ENCODE measurements at regions not wholly inside any gene's neighbourhood (a gene's known extent, or its start where the extent isn't known, plus 50 kb on each side); places are given as distances from the start of the nearest gene placed in this dataset.
"Not testable (repeated sequence)": the region's sequence is repeated elsewhere in the genome, so short reads cannot be mapped to it uniquely, and the experiment has no call there.

DNA sequence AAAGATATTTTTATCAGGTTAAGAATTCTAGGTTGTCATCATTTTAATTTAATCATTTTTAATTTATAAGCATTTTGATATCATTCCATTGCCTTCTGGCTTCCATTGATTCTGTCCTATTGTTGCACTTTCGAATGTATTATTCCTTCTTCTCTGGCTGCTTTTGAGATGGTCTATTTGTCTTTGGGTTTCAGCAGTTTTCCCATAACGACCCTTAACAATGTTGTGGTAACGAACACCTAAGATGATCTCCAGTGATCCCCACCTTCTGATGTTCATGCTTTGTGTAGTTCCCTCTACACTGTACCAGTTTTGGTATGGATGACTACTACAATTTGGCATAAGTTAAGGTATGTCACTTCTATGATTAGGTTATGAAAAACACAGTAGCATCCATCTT lies 59.9 kb downstream of the MINAR1 start:
- no peak for DNase-seq

DNA sequence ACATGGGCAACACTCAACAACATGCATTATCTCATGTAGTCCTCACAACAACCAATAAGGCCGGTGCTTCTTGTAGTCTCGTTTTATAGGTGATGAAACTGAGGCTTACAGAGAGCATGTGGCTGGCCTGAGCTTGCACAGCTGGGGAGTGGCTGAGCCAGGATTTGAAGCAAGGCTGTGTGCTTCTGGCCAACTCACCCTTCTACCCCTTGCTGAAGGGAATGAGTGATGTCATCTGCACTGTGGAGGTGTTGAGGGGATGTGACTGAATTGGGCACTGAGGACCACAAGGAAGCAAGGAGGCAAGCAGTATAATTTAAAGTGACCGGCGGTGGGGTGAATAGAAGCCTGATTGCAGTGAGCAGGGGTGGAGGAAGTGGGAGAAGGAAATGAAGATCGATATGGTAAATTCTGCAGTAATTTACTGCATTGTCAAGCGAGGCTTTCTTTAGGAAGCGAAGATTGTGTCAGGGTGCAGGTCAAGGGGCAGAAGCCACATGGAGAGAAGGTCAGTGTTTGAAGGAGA lies 62.3 kb downstream of the MINAR1 start:
- no peak for DNase-seq

DNA sequence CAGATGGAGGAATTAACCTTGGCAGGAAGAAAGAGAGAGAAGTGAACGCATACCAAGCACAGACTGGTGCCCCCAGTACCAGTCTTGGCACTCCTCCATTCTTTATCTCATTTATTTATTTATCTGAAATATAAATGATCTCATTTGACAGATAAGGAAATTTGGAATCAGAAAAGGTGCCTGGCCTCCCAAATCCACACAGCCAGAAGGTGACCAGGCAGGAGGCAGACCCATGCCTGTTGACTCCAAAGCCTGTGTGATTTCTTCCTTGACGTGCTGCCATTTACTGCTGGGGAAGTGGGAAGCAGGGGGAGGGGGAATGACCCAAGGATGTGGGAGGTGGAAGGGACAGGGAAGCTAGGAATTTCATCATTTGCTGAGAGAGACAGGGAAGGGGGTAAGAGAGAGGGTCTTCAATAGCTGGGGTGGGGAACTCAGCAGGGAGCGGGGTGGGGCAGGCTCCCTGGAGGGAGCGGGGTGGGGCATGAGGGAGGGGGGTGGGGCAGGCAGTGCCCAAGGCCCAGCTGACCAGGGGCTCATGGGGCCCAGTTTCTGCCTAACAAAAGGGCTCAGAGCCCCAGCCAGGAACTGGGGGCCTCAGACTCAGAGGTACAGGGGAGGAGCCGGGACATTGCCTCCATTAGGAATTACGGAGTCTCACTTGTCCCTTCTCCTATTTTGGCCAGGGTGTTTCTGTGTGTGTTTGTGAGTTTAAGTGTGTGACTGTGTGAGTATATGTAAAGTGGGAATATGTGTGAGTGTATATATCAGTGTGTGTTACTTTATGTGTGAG lies 63.0 kb downstream of the MINAR1 start:
- no peak for DNase-seq

DNA sequence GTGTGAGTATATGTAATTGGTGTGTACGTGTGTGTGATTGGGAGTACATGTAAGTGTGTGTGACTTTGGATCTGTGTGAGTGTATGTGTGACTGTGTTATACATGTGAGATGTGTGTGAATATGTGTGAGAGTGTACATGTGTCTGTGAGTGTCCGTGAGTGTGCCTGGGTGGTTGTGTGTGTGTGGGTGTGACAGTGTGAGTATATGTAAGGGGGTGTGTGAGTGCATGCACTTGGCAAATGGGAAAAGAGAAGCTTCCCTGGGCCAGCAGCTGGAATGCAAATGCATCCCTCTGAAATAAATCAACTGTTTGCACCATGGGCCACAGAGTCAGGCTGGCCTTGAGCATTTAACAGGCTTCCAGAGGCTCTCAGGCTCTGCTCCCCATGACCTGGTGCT lies 63.6 kb downstream of the MINAR1 start:
- DNase-seq: no peak

DNA sequence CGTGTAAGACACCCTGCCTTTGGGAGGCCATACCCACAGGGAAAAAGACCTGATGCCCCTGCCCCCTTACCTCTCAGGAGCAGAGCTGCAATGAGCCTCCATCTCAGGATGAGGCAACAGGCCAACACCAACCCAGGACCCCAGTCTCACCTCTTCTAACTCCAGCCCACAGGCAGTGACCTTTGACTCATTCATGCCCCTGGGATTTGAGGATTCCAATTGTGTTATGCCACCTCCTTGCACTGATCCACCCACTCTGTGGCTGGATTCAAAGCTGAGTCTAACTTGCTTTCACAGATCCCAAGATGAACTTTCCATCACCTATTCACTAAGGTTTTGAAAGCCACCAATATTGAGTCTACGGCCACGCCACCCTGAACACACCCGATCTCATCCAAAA lies 64.7 kb downstream of the MINAR1 start:
- no peak for DNase-seq

DNA sequence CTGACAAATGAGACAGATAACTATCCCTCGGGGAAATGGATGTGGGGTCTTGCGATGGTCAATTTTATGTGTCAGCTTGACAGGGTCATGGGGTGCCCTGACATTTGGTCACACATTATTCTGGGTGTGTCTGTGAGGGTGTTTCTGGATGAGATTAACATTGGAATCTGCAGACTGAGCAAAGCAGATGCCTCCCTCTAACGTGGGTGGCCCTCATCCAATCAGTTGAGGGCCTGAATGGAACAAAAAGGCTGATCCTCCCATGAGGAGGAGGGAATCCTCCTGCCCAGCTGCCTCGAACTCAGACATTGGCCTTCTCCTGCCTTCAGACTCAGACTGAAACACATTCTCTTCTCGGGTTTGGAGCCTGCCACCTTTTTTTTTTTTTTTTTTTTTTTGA lies 69.0 kb downstream of the MINAR1 start:
- no peak for DNase-seq

DNA sequence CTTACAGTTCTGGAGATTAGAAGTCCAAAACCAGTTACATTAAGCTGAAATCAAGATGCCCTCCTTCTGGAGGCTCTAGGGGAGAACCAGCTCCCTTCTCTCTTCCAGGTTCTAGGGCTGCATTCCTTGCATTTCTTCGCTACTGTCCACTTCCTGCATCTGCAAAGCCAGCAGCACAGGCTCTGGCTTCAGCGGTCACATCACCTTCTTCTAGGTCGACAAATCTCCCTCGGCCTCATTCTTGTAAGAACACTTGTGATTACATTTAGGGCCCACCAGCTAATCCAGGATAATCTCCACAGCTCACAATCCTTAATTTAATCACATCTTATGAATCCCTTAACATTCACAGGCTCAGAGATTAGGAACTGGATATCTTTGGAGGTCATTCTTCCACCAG lies 73.8 kb downstream of the MINAR1 start:
- no peak for DNase-seq

DNA sequence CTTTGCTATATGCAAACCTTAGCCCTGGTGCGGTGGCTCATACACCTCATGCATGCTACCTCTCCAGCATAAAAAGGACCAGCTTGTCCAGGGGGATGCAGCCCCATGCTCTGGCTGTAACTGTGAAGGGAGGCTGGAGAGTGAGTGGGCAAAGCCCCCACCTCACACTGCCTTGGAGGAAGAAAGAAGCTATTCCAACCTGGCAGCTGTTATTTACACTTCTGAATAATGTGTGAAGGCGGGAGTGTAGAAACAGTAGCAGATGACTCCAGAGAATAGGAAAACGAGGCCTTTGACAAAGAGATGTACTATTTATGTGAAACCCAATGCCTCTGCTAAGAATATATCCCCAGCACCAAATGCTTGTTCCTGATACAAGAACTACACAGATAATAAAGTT lies 80.7 kb downstream of the MINAR1 start:
- DNase-seq: not testable (repeated sequence)

DNA sequence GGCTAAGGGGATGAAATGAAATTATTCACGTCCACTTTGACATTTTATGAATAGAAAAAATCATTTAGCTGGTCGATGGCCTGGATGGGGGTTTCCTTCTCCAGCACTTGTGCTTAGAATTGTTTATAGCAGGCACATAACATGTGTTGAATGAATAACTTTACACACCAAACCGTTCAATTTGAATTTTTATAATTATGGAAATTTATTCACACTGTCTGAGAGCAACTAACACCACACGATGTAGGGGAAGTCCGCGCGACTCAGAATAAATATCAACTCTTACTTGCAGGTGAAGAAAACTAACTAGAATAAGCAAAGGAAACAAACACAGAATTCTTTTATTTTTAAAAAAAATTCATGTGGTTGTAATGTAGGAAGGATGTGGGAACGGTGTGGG lies 81.3 kb downstream of the MINAR1 start:
- no peak for DNase-seq

DNA sequence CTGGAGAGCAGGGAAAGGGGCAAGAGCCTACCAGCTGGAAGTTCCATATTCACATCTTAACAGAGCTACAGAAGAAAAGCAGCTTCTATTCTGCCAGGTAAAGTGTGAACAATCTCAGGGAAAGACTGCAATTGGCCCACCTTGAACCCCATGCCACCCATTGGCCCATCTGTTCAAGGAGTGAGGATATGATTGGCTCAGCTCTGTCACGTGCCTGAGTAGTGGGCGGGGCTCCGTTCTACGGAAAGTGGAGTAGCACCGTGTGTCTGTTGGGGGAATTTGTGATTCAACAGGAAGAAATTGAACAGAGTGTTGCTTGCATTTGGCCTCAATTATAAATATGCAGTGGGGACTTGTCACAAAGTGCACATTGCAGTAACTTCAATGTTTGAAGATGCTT lies 81.8 kb downstream of the MINAR1 start:
- no peak for DNase-seq

DNA sequence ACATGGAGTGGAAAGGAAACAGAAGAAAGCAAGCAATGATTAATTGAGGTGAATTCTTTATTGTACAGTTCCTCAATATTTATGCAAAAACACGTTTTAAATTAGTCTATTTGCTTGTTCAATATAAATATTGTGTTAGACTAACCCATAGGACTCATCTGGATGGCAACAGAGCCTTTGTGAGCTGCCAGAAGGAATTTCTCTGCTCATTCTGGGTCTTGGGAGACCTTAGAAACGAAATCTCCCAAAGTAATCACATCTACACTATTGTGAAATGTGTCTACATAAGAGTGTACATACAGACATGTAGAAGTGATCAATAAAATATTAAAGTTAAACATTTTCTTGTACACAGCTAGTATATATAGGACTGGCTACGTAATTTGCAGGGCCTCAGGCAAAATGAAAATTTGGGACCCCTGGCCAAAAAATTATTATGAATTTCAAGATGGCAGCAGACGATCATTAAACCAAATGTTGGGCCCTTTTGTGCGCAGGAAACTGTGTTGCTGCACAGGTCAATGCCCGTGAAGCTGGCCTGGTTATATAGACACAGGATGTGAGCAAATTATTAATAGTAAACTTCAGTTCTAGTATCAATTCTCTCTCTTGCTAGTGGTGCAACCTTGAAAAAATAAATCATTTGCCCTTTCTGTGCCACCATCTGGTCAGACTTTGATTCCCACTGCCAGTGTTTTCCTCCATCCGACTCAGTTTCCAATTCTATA lies 83.3 kb downstream of the MINAR1 start:
- no peak for DNase-seq

DNA sequence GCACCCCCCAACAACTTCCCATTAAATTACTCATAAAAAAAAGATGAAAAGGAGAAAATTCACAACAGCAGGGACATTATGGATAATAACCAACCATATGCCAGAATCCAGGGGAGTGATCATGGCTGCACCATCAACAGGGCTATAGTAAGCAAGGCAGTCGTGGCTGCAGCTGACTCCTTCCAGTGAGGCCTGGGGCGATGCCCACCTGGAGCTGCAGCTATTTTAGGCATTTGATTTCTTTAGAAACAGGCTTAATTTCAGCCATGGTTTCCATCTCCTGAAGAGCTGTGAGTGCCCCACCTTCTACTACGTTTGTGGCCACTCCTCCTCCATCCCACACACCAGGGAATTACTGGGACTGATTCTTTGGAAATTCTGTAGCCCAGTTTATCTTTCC lies 84.0 kb downstream of the MINAR1 start:
- no peak for DNase-seq

DNA sequence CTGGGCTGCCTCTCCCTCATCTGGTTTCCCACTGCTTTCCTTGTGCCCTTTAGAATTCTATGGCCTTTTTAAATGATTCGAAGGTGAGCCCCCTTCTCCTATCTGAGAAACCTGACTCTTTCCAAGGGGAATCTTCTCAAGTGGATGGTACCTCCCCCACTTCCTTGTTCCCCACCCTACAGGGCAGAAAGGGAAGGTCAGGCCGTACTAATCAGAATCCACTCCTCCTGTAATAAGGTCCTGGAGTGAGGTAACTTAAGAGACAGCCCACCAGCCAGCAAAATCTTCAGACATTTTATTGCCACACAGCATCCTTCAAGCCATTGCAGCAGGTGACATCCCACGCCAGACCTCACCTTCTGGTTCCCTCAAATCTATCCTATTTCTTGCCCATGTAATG lies 84.5 kb downstream of the MINAR1 start:
- DNase-seq: no peak

DNA sequence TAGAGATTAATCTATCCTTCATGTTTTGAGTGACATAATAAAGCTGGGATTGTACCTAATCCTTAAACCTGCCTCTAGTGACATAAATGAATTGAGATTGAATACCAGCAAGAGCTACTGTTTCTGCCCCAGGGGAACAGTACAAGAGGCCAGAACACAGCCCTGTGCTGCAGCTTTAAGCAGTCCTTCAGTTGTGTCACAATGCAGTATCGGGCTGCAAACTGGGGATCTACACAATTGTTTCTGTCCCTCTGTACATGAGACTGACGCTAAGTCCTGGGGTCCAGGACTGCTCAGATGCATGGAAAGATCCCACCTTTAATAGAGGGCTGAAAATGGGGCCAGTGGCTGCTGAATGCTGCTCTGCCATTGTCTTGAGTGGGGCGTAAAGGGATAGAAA lies 87.5 kb downstream of the MINAR1 start:
- no peak for DNase-seq

DNA sequence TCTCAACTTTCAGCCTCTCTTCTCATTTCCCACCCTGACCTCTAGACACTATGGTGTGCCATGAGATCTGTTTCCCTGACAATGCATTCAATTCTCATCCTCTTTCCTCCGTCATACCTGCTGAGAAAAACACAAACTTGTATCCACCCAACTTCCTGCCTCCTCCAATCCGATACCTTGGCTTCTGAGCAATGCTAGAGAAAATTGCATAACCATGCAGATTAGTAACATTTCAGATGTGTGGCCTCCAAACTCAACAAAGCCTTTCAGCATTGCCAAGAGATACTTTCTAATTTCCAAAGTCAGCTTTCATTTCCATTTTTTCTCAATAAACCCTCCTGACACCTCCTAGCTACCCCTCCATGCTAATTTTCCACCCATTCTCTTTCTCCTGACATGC lies 88.5 kb downstream of the MINAR1 start:
- no peak for DNase-seq

DNA sequence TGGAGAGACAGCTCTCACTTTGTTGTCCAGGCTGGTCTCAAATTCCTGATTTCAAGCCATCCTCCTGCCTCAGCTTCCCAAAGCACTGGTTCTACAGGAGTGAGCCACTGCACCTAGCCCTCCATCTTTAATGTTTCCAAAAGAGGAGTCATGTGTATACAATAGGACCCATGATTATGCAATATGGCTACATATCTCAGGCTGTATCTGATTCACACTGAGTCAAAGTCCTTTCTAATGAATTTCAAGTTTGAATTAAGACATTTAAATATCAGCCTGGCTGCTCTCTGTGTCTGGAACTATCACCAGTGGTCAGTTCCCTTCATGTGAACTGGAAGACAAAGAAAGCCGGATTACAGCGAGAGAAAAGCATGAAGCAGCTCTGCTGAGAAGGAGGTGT lies 90.5 kb downstream of the MINAR1 start:
- DNase-seq: no peak

DNA sequence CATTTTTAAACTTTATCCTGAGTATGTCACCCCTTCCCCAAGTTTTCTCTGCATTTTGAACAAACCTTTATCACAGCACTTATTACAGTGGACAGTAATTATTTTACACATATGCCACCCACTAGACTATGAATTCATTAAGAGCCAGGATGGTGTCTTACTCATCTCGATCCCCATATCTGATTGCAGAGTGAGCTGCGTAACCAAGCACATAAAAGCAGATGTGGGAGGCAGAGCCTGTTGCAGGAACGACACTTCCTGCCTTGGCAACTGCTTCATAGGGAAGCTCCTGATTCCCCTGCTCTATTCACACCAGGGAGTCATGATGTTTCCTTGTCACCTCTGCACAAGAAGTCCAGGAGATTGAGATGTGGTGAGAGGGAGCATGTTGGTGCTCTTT lies 91.1 kb downstream of the MINAR1 start:
- DNase-seq: no peak

DNA sequence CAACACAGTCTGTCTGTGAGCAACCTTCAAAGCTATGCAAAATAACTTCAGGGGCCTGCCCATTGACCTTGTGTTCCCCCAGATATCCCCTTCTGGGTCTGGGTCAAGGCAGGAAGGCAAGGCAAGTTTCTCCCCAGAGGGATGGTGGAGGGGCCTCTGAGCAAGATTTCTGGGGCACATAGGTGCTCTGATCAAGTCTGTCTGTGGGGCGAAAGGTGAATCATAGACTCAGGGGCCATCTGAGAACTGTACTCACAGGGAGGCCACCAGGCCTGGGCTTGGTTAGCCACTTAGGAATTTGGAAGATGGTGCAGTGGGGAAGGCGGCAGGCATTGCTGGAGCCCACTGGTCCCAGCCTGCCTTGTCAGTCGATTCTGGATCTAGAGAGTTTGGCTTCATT lies 92.4 kb downstream of the MINAR1 start:
- DNase-seq: no peak

DNA sequence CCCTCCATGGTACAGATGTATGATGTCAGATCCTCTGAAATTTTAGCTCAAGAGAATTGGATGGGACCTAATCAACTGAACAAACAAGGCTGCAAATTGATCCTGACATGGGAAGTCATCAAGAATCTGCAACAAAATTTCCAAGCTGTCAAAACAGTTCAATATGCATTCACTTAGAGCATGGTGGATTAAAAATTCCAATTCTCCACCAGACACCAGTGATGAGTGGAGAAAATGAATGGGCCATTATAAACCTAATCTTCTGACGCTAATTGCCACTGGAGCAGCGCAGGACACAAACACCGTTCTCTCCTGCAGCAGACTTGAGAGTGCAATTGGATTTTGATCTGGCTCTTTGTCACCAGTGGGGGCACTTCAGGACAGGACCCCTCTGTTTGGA lies 94.2 kb downstream of the MINAR1 start:
- no peak for DNase-seq

DNA sequence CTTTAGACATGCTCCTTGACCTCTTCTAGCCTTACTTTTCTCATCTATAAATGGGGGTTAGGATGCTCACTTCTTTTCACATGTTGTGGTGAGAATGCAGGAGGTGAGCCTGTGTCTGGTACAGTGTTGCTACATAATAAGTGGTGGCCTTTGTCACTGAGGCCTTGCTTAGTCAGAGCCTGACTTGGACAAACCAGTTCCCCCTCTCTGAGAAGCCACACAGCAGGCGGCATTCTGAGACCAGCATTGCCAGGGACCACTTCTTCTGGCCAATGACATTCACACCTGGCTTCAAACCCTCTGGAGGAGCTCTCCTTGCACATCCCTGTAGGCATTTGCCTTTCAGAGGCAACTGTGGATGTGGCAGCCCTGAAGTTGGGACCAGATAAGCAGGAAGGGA lies 95.7 kb downstream of the MINAR1 start:
- no peak for DNase-seq

DNA sequence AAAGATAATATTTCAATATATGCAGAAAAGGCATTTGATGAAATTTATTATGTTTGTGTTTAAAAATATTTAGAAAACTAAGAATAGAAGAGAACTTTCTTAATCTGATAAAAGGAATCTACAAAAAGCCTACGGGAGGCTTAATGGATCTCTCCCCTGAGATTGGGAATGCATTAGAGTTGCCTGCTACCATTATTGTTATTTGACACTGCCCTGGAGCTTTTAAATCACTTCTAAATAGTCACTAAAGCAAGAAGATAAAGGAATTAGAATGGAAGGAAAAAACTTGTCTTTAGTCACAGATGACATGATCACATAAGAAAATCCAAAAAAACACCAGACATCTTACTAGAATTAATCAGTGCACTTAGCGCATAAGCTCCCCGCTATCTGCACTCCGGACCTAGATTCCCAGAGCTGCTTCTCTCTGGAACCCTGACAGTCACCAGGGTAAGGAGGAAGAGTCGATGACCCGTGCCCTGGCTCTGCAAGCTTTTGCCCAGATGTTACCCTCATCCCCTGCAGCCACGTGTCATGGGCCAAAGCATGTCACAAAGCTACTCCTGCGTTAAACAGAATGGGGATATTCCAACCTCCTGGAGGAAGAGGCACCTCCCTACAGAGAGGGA lies 97.1 kb downstream of the MINAR1 start:
- no peak for DNase-seq

DNA sequence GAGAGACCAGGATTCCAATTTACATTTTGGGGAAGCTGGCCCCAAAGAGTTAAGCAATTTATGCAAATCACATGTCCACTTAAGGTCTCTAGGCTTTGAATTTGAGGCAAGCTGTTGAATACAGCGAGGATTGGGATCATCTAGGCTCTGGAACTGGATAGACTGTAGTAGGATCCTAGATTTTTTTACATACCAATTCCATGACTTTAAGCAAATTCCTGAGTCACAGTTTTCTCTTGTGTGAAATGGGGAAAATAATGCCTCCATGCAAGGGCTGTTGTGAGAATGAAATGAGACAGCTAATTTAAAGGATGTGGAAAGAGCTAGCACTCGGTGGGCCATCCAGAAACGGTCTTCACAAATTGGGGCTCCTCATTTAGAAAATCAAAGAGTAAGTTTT lies 103.4 kb downstream of the MINAR1 start:
- DNase-seq: no peak

DNA sequence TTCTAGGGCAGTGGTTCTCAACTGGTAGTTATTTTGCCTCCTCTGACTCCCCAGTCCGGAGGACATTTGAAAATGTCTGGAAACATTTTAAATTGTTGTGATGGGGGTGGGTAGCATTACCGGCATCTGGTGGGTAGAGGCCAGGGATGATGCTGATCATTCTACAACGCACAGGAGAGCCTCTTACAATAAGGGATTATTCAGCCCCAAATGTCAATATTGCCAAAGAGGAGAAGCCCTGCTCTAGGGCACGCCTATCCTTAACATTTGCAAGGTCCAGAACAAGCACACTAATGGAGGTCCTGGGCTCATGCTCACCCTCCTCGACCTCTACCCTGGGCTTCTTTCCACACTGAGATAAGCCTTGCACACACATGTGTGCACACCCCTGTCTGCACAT lies 106.4 kb downstream of the MINAR1 start:
- DNase-seq: no peak

DNA sequence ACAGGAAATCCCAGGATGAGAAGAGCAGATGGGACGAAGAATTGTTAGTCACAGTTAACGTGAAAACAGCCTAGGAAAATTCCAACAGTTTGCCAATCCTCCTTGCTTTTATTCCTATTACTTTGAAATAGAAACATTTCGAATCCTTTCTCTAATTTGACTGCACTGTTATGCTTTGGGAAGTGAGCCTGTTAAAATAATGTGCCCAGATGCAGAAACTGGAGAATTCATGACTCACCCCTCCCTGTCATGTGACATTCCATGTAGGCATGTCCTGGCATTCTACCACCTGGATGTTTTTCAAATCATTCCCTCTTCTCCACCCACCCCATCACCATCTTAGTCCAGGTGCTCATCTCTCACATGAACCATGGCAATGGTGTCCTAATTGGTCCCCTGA lies 107.3 kb downstream of the MINAR1 start:
- no peak for DNase-seq

Measured in hematopoietic multipotent progenitor cell treated with erythropoietin and hydrocortisone succinate and interleukin-3 and kit ligand, for 8 days (in vitro differentiated cells).